ENCODE measurements at regions not wholly inside any gene's neighbourhood (a gene's known extent, or its start where the extent isn't known, plus 50 kb on each side); places are given as distances from the start of the nearest gene placed in this dataset.
"Not testable (repeated sequence)": the region's sequence is repeated elsewhere in the genome, so short reads cannot be mapped to it uniquely, and the experiment has no call there.

GRCh38 chr17:70381916-70382315 lies 212.6 kb downstream of the KCNJ2 start:
- not testable (repeated sequence) for TF ChIP-seq SMAD3 (CRISPR knock-in tag; IDR thresholded peaks at IDR 0.05; ENCODE audit: borderline replicate concordance); NR2C2 (CRISPR knock-in tag; IDR thresholded peaks at IDR 0.05); IRF1 (CRISPR knock-in tag; IDR thresholded peaks at IDR 0.05); ATF6 (CRISPR knock-in tag; IDR thresholded peaks at IDR 0.05); ATF3 (CRISPR knock-in tag; conservative IDR thresholded peaks at IDR 0.05); ZNF138 (CRISPR knock-in tag; conservative IDR thresholded peaks at IDR 0.05); MAX (CRISPR knock-in tag; IDR thresholded peaks at IDR 0.05); HMGA2 (CRISPR knock-in tag; IDR thresholded peaks at IDR 0.05); ERG (CRISPR knock-in tag; IDR thresholded peaks at IDR 0.05); CTCF (IDR thresholded peaks at IDR 0.05); ESRRA (CRISPR knock-in tag; IDR thresholded peaks at IDR 0.05; ENCODE audit: borderline replicate concordance); USF2 (CRISPR knock-in tag; IDR thresholded peaks at IDR 0.05); NR3C1 (CRISPR knock-in tag; conservative IDR thresholded peaks at IDR 0.05; ENCODE audit: low read depth)
